GM18502 (cell line): ENCODE measurements at regions not wholly inside any gene's neighbourhood (a gene's known extent, or its start where the extent isn't known, plus 50 kb on each side); places are given as distances from the start of the nearest gene placed in this dataset.

ENCODE experiments used
- ATAC-seq: cut with Tn5 transposase; IDR thresholded peaks from one replicate; pipeline ENCODE4 v1.9.1; 2021; ENCODE audit warnings: mild to moderate bottlenecking; ENCODE audit not compliant: unreplicated experiment, poor library complexity

DNA sequence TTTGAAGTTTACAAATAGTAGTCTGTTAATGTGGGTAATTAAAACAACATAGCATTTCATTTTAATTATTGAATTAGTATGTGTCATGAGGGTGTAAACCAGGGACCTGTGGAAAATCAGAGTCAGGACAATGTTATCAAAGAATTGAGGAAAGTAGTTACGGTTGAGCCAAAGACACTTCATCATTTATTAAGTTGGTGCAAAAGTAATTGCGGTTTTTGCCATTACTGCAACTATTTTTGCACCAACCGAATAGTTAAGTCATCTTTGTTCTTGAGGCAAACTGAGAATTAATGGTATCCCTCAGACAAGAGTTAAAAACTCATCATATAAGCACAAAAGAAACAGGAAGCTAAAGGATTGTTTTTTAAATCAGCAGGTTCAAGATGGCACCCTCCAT lies 593.7 kb downstream of the KCNJ2 start:
- ATAC-seq: no peak

- no peak for ATAC-seq
Measured at GRCh38 chr17:70767102-70767701, 597.9 kb downstream of the KCNJ2 start.

DNA sequence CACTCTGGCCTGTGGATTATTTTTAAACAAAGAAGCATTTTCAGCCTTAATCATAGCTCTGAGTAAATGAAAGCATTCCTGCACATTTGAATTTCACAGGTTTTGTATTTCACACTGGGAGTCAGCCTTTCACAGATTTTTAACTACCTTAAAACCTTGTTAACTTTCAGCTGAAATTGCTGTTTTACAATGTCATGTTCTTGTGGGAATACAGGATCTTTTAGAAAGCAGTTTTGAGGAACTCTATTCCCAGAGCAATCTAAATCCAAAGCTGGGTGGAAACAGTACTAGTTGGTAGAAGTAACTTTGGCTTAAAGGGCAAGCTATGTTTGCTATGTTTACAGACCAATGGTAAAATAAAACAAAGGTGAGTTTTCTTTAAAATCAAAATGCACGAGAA lies 600.6 kb downstream of the KCNJ2 start:
- no peak for ATAC-seq

DNA sequence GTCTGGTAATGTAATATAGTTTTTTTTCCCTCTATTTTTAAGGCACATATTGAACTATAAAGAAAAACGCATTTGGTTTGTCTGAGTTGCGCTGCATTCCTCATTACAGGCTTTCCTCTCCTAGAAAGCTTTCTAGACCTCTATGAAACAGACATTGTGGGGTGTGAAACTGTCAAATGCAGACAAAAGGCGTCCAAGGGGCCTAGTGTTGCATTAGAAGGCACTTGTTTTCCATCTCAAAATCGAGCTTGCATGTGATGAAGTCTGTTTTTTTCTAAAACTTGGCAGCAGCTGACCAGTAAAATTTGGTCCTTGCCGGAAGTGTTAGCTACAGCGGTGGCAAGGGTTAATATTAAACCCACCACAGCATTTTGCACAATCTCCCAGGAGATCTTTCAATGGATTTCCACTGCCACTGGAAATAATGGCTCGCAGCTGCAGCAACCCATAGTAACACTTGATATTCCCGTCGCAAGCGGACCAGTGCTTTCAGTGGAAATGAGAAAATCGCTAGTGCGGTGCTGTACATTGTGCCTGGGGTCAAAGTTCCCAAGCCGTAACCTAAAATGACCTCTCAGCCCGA lies 602.6 kb downstream of the KCNJ2 start:
- no peak for ATAC-seq

DNA sequence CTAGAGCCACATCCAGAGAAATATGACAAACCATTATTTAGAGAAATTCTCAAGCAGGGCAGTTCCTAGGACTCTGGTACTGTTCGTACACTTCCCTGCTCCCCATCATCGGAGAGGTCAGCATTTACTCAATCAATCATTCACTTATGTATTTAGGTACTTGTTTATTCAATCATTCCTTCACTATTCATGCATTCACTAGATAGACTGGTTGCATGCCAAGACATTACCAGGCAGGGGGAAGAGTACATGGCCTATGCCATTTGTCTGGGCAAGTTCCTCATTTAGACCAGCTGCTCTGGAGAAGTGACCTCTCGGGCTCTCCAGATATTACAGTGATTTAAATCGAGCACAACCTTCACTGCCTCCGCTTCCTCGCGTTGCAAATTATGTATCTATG lies 603.4 kb downstream of the KCNJ2 start:
- ATAC-seq: no peak

DNA sequence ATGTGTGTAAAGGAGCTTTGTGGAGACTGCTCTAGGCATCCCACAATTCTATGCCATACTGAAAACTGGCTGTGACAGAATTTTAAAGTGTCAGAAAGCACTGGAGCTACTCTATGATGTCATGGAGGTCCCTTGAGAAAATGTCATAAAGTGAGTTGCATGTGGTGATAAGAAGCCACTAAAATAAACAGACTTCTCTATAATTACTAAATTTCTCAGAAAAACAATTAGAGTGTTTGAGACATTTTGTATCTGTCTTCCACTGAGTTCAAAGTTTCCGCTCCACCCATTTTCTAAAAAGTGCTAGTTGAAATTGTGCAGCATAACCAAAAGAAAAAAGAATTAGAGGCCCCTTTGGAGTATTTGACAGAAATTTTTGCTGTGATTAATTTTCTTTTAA lies 603.9 kb downstream of the KCNJ2 start:
- no peak for ATAC-seq

DNA sequence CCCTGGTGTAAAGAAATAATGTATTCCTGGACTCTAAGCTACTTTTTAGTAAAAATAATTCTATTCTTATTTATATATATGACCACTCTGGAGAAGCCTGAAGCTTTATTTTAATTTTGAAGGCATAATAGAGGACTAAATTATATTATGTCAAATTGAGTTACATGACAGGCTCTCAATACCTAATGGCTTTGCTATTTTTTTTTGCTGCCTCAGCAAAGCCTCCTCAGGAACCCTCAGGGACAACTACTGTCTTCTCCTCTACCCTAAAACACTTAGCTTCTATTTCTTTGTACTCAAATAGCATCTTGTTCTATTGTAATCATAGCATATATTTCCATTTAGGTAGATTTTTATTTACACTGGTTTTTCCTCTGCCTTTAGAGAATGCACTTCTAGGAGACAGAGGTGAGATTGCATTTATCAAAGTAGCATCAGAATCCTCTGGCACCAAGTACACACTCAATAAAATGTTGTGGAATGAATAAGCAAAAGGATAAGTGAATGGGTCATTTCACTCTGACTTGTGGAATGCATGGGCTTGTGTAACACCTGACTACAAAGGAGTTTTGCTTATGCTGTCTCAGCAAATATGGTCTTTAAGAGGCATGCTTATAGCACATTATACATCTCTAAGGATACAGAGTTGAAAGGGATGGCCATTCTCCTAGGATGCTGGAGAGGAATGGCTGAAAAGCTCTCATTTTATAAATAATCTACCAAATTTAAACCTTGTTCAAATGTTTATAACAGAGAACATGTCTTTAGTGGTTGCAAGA lies 605.2 kb downstream of the KCNJ2 start:
- no peak for ATAC-seq

DNA sequence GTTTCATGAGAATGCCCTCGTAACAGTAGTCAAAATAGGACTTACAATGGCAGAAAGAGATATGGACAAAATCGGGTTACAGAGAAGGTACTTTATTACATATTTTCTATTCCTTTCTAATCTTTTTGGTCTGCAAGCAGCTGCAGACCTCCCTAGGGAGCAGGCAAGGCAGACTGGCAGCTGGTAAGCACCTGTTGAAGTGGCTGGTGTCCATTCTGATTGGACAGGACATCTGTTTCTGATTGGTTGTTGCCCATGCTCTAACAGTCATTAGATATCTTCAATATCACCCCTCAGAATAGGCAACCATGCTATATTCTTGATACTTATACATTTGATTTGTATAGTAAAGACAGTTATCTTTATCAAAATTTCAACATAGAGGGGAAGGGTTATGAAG lies 606.3 kb downstream of the KCNJ2 start:
- ATAC-seq: no peak

DNA sequence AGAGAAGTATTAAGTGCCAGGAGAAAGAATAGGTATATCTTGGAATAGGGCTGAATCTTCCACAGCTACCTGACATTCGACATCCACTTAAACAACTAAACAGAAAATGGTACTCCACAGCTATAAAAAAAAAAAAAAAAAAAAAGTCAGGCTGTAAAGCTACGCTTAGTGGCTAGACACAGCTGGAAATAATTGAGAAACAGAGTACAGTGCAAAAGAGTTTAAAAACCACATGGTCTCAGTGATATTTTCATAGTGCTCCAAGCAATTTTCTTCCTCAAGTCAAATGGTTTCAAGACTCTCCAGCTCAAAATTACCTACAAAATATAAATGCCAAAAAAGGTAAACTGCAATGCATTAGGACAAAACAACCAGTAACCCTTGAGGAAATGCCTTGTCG lies 607.1 kb downstream of the KCNJ2 start:
- no peak for ATAC-seq

GRCh38 chr17:70780031-70780430 lies 610.7 kb downstream of the KCNJ2 start:
- no peak for ATAC-seq

- no peak for ATAC-seq
Measured at GRCh38 chr17:70786081-70786480, 616.7 kb downstream of the KCNJ2 start.

GRCh38 chr17:70787721-70788300 lies 618.5 kb downstream of the KCNJ2 start:
- no peak for ATAC-seq

- ATAC-seq: no peak
Measured at GRCh38 chr17:70791748-70792443, 622.6 kb downstream of the KCNJ2 start.

GRCh38 chr17:70794738-70795137 lies 625.4 kb downstream of the KCNJ2 start:
- ATAC-seq: no peak

DNA sequence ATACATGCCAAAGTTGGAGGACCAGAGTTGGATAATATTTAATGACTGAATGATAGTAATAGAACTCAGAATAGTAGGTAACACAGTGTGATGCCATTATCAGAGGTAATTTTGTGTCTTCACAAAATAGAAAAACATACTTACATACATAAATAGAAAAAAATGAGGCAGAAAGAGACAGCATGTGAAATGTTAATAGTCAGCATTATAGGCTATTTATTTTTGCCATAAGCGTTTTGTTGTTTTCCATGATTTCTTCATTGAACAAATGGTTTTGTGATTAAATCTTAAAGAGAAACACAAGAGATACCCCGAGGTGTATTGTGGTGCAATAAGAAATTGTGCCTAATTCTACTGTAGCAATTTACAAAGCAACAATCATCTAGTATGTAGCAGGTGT lies 626.3 kb downstream of the KCNJ2 start:
- ATAC-seq: no peak

GRCh38 chr17:70796757-70797156 lies 627.4 kb downstream of the KCNJ2 start:
- no peak for ATAC-seq

DNA sequence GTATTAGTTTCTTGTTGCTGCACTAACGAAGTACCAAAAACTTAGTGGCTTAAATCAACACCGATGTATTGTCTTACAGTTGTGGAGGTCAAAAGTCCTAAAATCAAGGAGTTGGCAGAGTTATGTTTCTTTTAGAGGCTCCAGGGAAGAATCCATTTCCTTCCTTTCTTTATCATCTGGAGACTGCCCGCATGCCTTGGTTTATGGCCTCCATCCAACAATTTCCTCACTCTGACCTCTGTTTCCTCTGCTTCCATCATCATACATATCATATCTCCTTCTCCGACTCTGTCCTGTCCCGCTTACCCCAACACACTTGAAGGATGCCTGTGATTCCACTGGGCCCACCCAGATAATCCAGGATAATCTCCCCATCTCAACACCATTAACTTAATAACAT lies 627.8 kb downstream of the KCNJ2 start:
- ATAC-seq: no peak

GRCh38 chr17:70804161-70804560 lies 634.8 kb downstream of the KCNJ2 start:
- ATAC-seq: no peak

- ATAC-seq: no peak
Measured at GRCh38 chr17:70808596-70808995, 639.3 kb downstream of the KCNJ2 start.

GRCh38 chr17:70810609-70811008 lies 641.3 kb downstream of the KCNJ2 start:
- ATAC-seq: no peak
